Ovary (tissue), 3 donors: ENCODE measurements at regions not wholly inside any gene's neighbourhood (a gene's known extent, or its start where the extent isn't known, plus 50 kb on each side); places are given as distances from the start of the nearest gene placed in this dataset.

Experiments
- CTCF ChIP-seq, 3 donors: fragments of 450-650 bp in 2 of 3; fragments of 200-600 bp in 1 of 3; IDR thresholded peaks; one replicate each; pipeline versions ENCODE4 v1.5.1 to v1.8.0; 2016 to 2022; ENCODE audit warnings: antibody characterized with exemption in 3 of 3, mild to moderate bottlenecking in 1 of 3
- POLR2A ChIP-seq: fragments of 450-650 bp; IDR thresholded peaks from one replicate; pipeline ENCODE4 v1.6.1; 2017; ENCODE audit warnings: antibody characterized with exemption, mild to moderate bottlenecking, moderate library complexity
- donor health status: DM: no; HTN: no; CAD: no.

- no peak for TF ChIP-seq CTCF (IDR thresholded peaks at IDR 0.05)
- TF ChIP-seq POLR2A, result no peak
Measured at GRCh38 chrX:36504625-36505024, 503.5 kb upstream of the FAM47C start.
